ENCODE measurements at regions not wholly inside any gene's neighbourhood (a gene's known extent, or its start where the extent isn't known, plus 50 kb on each side); places are given as distances from the start of the nearest gene placed in this dataset.
"Not testable (repeated sequence)": the region's sequence is repeated elsewhere in the genome, so short reads cannot be mapped to it uniquely, and the experiment has no call there.

- H2BK5ac ChIP-seq (ENCODE audit: low read length); H3K14ac ChIP-seq (ENCODE audit: low read length); H3K27me3 ChIP-seq (ENCODE audit: control insufficient read depth in 3 of 3, insufficient read depth in 3 of 3, low read depth in 1 of 3, low read length in 3 of 3); H2BK12ac ChIP-seq (ENCODE audit: low read length); H3K9me3 ChIP-seq (replicated peaks in 1 of 2; ENCODE audit: control insufficient read depth in 2 of 2, insufficient read depth in 1 of 2, low read depth in 1 of 2, low read length in 2 of 2); H3K79me1 ChIP-seq (ENCODE audit: low read depth, low read length); H2BK120ac ChIP-seq (ENCODE audit: low read depth, low read length); H3K36me3 ChIP-seq (replicated peaks in 1 of 2; ENCODE audit: control insufficient read depth in 2 of 2, insufficient read depth in 2 of 2, low read length in 2 of 2); H2AFZ ChIP-seq (ENCODE audit: low read length); H3K23ac ChIP-seq (ENCODE audit: low read depth, low read length, poor library complexity); H3K4me2 ChIP-seq (ENCODE audit: insufficient read depth, low read length, poor library complexity, severe bottlenecking); H3K4ac ChIP-seq (ENCODE audit: low read length); DNase-seq (ENCODE audit: low spot score); H3K4me1 ChIP-seq (ENCODE audit: control insufficient read depth in 2 of 2, insufficient read depth in 1 of 2, low read depth in 1 of 2, low read length in 2 of 2); H3K9ac ChIP-seq (ENCODE audit: low read depth, low read length, poor library complexity); H2AK5ac ChIP-seq (ENCODE audit: low read depth, low read length); H4K8ac ChIP-seq (ENCODE audit: low read depth, low read length); H3K27ac ChIP-seq (replicated peaks; ENCODE audit: low read length); H3K4me3 ChIP-seq (ENCODE audit: low read length in 2 of 2); H3K18ac ChIP-seq (ENCODE audit: low read length); H2BK15ac ChIP-seq (ENCODE audit: low read length); H4K91ac ChIP-seq (ENCODE audit: low read depth, low read length, poor library complexity): not testable (repeated sequence)
- WGBS, 2 donors (ENCODE audit: extremely low coverage in 2 of 2, insufficient read length in 2 of 2, insufficient replicate concordance in 1 of 2): no CpG with 5 or more reads among the region's 5 CpGs
Measured at GRCh38 chr10:35973912-35974591, 332.0 kb upstream of the FZD8 start.

GRCh38 chr10:35972275-35972674, 330.2 kb upstream of the FZD8 start:
- H3K36me3 ChIP-seq (replicated peaks in 1 of 2; ENCODE audit: control insufficient read depth in 2 of 2, insufficient read depth in 2 of 2, low read length in 2 of 2): no peaks in the 10 kb centered on the region
- DNase-seq (ENCODE audit: low spot score): no peak
- no peaks in the 10 kb centered on the region for H3K4me1 ChIP-seq (ENCODE audit: control insufficient read depth in 2 of 2, insufficient read depth in 1 of 2, low read depth in 1 of 2, low read length in 2 of 2)
- H2AFZ ChIP-seq (ENCODE audit: low read length): no peak overlapping the region
- H4K8ac ChIP-seq (ENCODE audit: low read depth, low read length): no peak overlapping the region
- WGBS, 2 donors (ENCODE audit: extremely low coverage in 2 of 2, insufficient read length in 2 of 2, insufficient replicate concordance in 1 of 2): no CpG with 5 or more reads among the region's 3 CpGs
- no peaks in the 10 kb centered on the region for H3K27me3 ChIP-seq (ENCODE audit: control insufficient read depth in 3 of 3, insufficient read depth in 3 of 3, low read depth in 1 of 3, low read length in 3 of 3)
- H4K91ac ChIP-seq (ENCODE audit: low read depth, low read length, poor library complexity): no peak overlapping the region
- no peaks in the 10 kb centered on the region for H3K9me3 ChIP-seq (replicated peaks in 1 of 2; ENCODE audit: control insufficient read depth in 2 of 2, insufficient read depth in 1 of 2, low read depth in 1 of 2, low read length in 2 of 2)
- no peak overlapping the region for H3K4me2 ChIP-seq (ENCODE audit: insufficient read depth, low read length, poor library complexity, severe bottlenecking)
- H2BK12ac ChIP-seq (ENCODE audit: low read length): no peak overlapping the region
- no peak overlapping the region for H3K4me3 ChIP-seq (ENCODE audit: low read length in 2 of 2)
- H2BK5ac ChIP-seq (ENCODE audit: low read length): no peak overlapping the region
- no peak overlapping the region for H3K27ac ChIP-seq (replicated peaks; ENCODE audit: low read length)
- H2BK15ac ChIP-seq (ENCODE audit: low read length): no peak overlapping the region
- H3K9ac ChIP-seq (ENCODE audit: low read depth, low read length, poor library complexity): no peak overlapping the region
- no peaks in the 10 kb centered on the region for H3K79me1 ChIP-seq (ENCODE audit: low read depth, low read length)
- H2AK5ac ChIP-seq (ENCODE audit: low read depth, low read length): no peak overlapping the region
- H3K14ac ChIP-seq (ENCODE audit: low read length): no peak overlapping the region
- no peak overlapping the region for H3K18ac ChIP-seq (ENCODE audit: low read length)
- no peak overlapping the region for H3K4ac ChIP-seq (ENCODE audit: low read length)
- H2BK120ac ChIP-seq (ENCODE audit: low read depth, low read length): no peak overlapping the region
- H3K23ac ChIP-seq (ENCODE audit: low read depth, low read length, poor library complexity): no peak overlapping the region

GRCh38 chr10:35971397-35971796, 329.3 kb upstream of the FZD8 start:
- Histone ChIP-seq H3K4me2 (ENCODE audit: insufficient read depth, low read length, poor library complexity, severe bottlenecking) (no peak overlapping the region), H3K14ac (ENCODE audit: low read length) (no peak overlapping the region), H3K27me3 (ENCODE audit: control insufficient read depth in 3 of 3, insufficient read depth in 3 of 3, low read depth in 1 of 3, low read length in 3 of 3) (no peaks in the 10 kb centered on the region), H3K4me1 (ENCODE audit: control insufficient read depth in 2 of 2, insufficient read depth in 1 of 2, low read depth in 1 of 2, low read length in 2 of 2) (no peaks in the 10 kb centered on the region), H3K9me3 (replicated peaks in 1 of 2; ENCODE audit: control insufficient read depth in 2 of 2, insufficient read depth in 1 of 2, low read depth in 1 of 2, low read length in 2 of 2) (no peaks in the 10 kb centered on the region), H3K4me3 (ENCODE audit: low read length in 2 of 2) (no peak overlapping the region), H3K18ac (ENCODE audit: low read length) (no peak overlapping the region), H2BK120ac (ENCODE audit: low read depth, low read length) (no peak overlapping the region), H3K23ac (ENCODE audit: low read depth, low read length, poor library complexity) (no peak overlapping the region), H3K4ac (ENCODE audit: low read length) (no peak overlapping the region), H4K91ac (ENCODE audit: low read depth, low read length, poor library complexity) (no peak overlapping the region), H3K36me3 (replicated peaks in 1 of 2; ENCODE audit: control insufficient read depth in 2 of 2, insufficient read depth in 2 of 2, low read length in 2 of 2) (no peaks in the 10 kb centered on the region), H2AK5ac (ENCODE audit: low read depth, low read length) (no peak overlapping the region), H2BK12ac (ENCODE audit: low read length) (no peak overlapping the region), H2BK15ac (ENCODE audit: low read length) (no peak overlapping the region), H3K27ac (replicated peaks; ENCODE audit: low read length) (no peak overlapping the region), H4K8ac (ENCODE audit: low read depth, low read length) (no peak overlapping the region), H2AFZ (ENCODE audit: low read length) (no peak overlapping the region), H2BK5ac (ENCODE audit: low read length) (no peak overlapping the region), H3K9ac (ENCODE audit: low read depth, low read length, poor library complexity) (no peak overlapping the region), H3K79me1 (ENCODE audit: low read depth, low read length) (no peaks in the 10 kb centered on the region)
- no peak for DNase-seq (ENCODE audit: low spot score)
- no CpG with 5 or more reads among the region's 2 CpGs for WGBS, 2 donors (ENCODE audit: extremely low coverage in 2 of 2, insufficient read length in 2 of 2, insufficient replicate concordance in 1 of 2)

GRCh38 chr10:35963685-35964084, 321.6 kb upstream of the FZD8 start:
- H3K27me3 ChIP-seq (ENCODE audit: control insufficient read depth in 3 of 3, insufficient read depth in 3 of 3, low read depth in 1 of 3, low read length in 3 of 3): no peaks in the 10 kb centered on the region
- H3K4ac ChIP-seq (ENCODE audit: low read length): no peak overlapping the region
- no peak overlapping the region for H2BK5ac ChIP-seq (ENCODE audit: low read length)
- no peak overlapping the region for H3K14ac ChIP-seq (ENCODE audit: low read length)
- no peaks in the 10 kb centered on the region for H3K36me3 ChIP-seq (replicated peaks in 1 of 2; ENCODE audit: control insufficient read depth in 2 of 2, insufficient read depth in 2 of 2, low read length in 2 of 2)
- no peak overlapping the region for H2AFZ ChIP-seq (ENCODE audit: low read length)
- H2BK12ac ChIP-seq (ENCODE audit: low read length): no peak overlapping the region
- no peak overlapping the region for H4K8ac ChIP-seq (ENCODE audit: low read depth, low read length)
- no peak overlapping the region for H3K23ac ChIP-seq (ENCODE audit: low read depth, low read length, poor library complexity)
- no peak overlapping the region for H3K4me3 ChIP-seq (ENCODE audit: low read length in 2 of 2)
- no peaks in the 10 kb centered on the region for H3K79me1 ChIP-seq (ENCODE audit: low read depth, low read length)
- H4K91ac ChIP-seq (ENCODE audit: low read depth, low read length, poor library complexity): no peak overlapping the region
- H2AK5ac ChIP-seq (ENCODE audit: low read depth, low read length): no peak overlapping the region
- no peak overlapping the region for H3K9ac ChIP-seq (ENCODE audit: low read depth, low read length, poor library complexity)
- H3K27ac ChIP-seq (replicated peaks; ENCODE audit: low read length): no peak overlapping the region
- H3K4me1 ChIP-seq (ENCODE audit: control insufficient read depth in 2 of 2, insufficient read depth in 1 of 2, low read depth in 1 of 2, low read length in 2 of 2): peaks cover 0 to 5% of the 10 kb centered on the region in 2 donors
- H3K18ac ChIP-seq (ENCODE audit: low read length): no peak overlapping the region
- no CpG with 5 or more reads among the region's 1 CpG for WGBS, 2 donors (ENCODE audit: extremely low coverage in 2 of 2, insufficient read length in 2 of 2, insufficient replicate concordance in 1 of 2)
- no peaks in the 10 kb centered on the region for H3K9me3 ChIP-seq (replicated peaks in 1 of 2; ENCODE audit: control insufficient read depth in 2 of 2, insufficient read depth in 1 of 2, low read depth in 1 of 2, low read length in 2 of 2)
- H2BK120ac ChIP-seq (ENCODE audit: low read depth, low read length): no peak overlapping the region
- H3K4me2 ChIP-seq (ENCODE audit: insufficient read depth, low read length, poor library complexity, severe bottlenecking): no peak overlapping the region
- DNase-seq (ENCODE audit: low spot score): no peak
- H2BK15ac ChIP-seq (ENCODE audit: low read length): no peak overlapping the region

Data from neuronal stem cell (in vitro differentiated cells).